HG03103 (cell line): ENCODE measurements at regions not wholly inside any gene's neighbourhood (a gene's known extent, or its start where the extent isn't known, plus 50 kb on each side); places are given as distances from the start of the nearest gene placed in this dataset.

Source experiments
- ATAC-seq: cut with Tn5 transposase; IDR thresholded peaks from one replicate; pipeline ENCODE4 v1.9.1; 2021; ENCODE audit warnings: low read depth; ENCODE audit not compliant: unreplicated experiment

- no peak for ATAC-seq
Observed at GRCh38 chr13:81671064-81671463, 1330.1 kb upstream of the SPRY2 start.

GRCh38 chr13:81670048-81670447 lies 1329.1 kb upstream of the SPRY2 start:
- ATAC-seq, result no peak

GRCh38 chr13:81664872-81665271 lies 1323.9 kb upstream of the SPRY2 start:
- no peak for ATAC-seq

- no peak for ATAC-seq
Observed at GRCh38 chr13:81659984-81660383, 1319.1 kb upstream of the SPRY2 start.

GRCh38 chr13:81658598-81659370 lies 1317.9 kb upstream of the SPRY2 start:
- ATAC-seq, result no peak

- no peak for ATAC-seq
Observed at GRCh38 chr13:81639984-81640582, 1299.2 kb upstream of the SPRY2 start.

GRCh38 chr13:81637457-81637856 lies 1296.5 kb upstream of the SPRY2 start:
- ATAC-seq, result no peak

- no peak for ATAC-seq
Observed at GRCh38 chr13:81636120-81636519, 1295.2 kb upstream of the SPRY2 start.

- ATAC-seq, result no peak
Observed at GRCh38 chr13:81615031-81615430, 1274.1 kb upstream of the SPRY2 start.

- no peak for ATAC-seq
Observed at GRCh38 chr13:81610644-81611043, 1269.7 kb upstream of the SPRY2 start.

GRCh38 chr13:81609335-81609734 lies 1268.4 kb upstream of the SPRY2 start:
- no peak for ATAC-seq

GRCh38 chr13:81606074-81606473 lies 1265.1 kb upstream of the SPRY2 start:
- no peak for ATAC-seq

GRCh38 chr13:81602241-81602640 lies 1261.3 kb upstream of the SPRY2 start:
- ATAC-seq, result no peak

GRCh38 chr13:81597101-81597500 lies 1256.2 kb upstream of the SPRY2 start:
- no peak for ATAC-seq

- no peak for ATAC-seq
Observed at GRCh38 chr13:81596224-81596753, 1255.4 kb upstream of the SPRY2 start.

- ATAC-seq, result no peak
Observed at GRCh38 chr13:81591528-81592220, 1250.7 kb upstream of the SPRY2 start.

GRCh38 chr13:81582381-81582780 lies 1241.5 kb upstream of the SPRY2 start:
- no peak for ATAC-seq

GRCh38 chr13:81577601-81578195 lies 1236.8 kb upstream of the SPRY2 start:
- ATAC-seq, result no peak

- no peak for ATAC-seq
Observed at GRCh38 chr13:81568824-81569223, 1227.9 kb upstream of the SPRY2 start.

- ATAC-seq, result no peak
Observed at GRCh38 chr13:81565849-81566248, 1224.9 kb upstream of the SPRY2 start.

GRCh38 chr13:81563091-81563490 lies 1222.2 kb upstream of the SPRY2 start:
- no peak for ATAC-seq
